GM23248 (cell line): ENCODE measurements at regions not wholly inside any gene's neighbourhood (a gene's known extent, or its start where the extent isn't known, plus 50 kb on each side); places are given as distances from the start of the nearest gene placed in this dataset.

Source experiments
- EZH2 ChIP-seq: fragments of 200-600 bp; sonication (generic); IDR thresholded peaks from 2 replicates; pipeline ENCODE4 v1.6.1; 2018; ENCODE audit warnings: antibody characterized with exemption, mild to moderate bottlenecking; ENCODE audit not compliant: insufficient read depth, poor library complexity, severe bottlenecking
- EZH2phosphoT487 ChIP-seq: fragments of 200-600 bp; sonication (generic); IDR thresholded peaks from 2 replicates; pipeline ENCODE4 v1.6.1; 2018; ENCODE audit warnings: antibody characterized with exemption, moderate library complexity, mild to moderate bottlenecking, low read depth; ENCODE audit not compliant: insufficient read depth

DNA sequence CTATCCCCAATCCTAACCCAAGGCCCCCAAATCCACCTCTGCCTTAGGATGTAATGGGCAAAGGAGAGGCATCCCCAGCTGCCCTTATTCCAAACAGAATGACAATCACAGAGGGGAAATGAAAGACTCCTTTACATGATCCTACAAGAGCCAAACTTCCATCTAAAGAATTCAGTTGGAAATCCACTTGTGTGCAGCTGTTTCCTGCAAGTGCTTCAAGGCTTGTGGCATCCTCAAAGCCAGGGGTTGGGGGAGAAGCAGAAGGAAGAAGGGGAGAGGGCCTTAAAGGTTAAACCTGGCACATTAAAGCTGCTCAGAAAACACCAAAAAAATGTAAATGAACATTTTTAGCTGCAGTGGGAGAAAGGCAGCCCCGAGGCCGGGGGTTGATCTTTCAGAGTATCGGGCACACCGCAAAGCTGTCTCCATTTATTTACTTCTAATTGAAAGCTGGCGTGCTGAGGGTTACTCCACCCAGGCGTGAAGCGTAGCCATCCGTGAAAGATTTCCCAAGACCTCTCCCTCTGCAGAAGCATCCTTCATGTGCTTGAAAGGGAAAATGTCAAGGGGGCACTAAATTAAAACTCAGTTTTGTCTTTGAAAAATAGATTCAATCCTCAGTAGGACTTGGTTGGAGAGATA, 217.8 kb downstream of the SHQ1 start:
- no peak for TF ChIP-seq EZH2
- no peak for TF ChIP-seq EZH2phosphoT487
